ENCODE measurements at regions not wholly inside any gene's neighbourhood (a gene's known extent, or its start where the extent isn't known, plus 50 kb on each side); places are given as distances from the start of the nearest gene placed in this dataset.

- TF ChIP-seq CTCF (conservative IDR thresholded peaks at IDR 0.05 in 1 of 2, IDR thresholded peaks at IDR 0.05 in 1 of 2; ENCODE audit: low read depth in 1 of 2, low read length in 2 of 2) (no peak), EZH2 (IDR thresholded peaks at IDR 0.05; ENCODE audit: low read length, missing control alignments) (no peak)
Measured at GRCh38 chr11:23668324-23668723, 808.0 kb upstream of the CCDC179 start.
